Transverse colon (tissue), 4 donors: ENCODE measurements at regions not wholly inside any gene's neighbourhood (a gene's known extent, or its start where the extent isn't known, plus 50 kb on each side); places are given as distances from the start of the nearest gene placed in this dataset.

Experiments
- DNase-seq: peaks from one replicate; pipeline ENCODE4 v3.0.0-alpha.2; 2019
- H3K27ac ChIP-seq, 4 donors: fragments of 200-600 bp; sonication (generic); 2 replicates each; pipeline ENCODE4 v1.5.1; 2016 to 2018; ENCODE audit warnings: inconsistent platforms in 4 of 4
- H3K27me3 ChIP-seq: fragments of 200-600 bp; sonication (generic); 2 replicates; pipeline ENCODE4 v1.5.1; 2017; ENCODE audit warnings: inconsistent platforms
- H3K36me3 ChIP-seq, 4 donors: fragments of 200-600 bp; sonication (generic); 2 replicates each; pipeline ENCODE4 v1.5.1; 2017 to 2019; ENCODE audit warnings: inconsistent platforms in 4 of 4
- H3K4me1 ChIP-seq, 4 donors: fragments of 200-600 bp; sonication (generic); 2 replicates each; pipeline ENCODE4 v1.5.1; 2017 to 2020; ENCODE audit warnings: inconsistent platforms in 4 of 4
- H3K4me3 ChIP-seq, 4 donors: fragments of 200-600 bp; sonication (generic); 1 replicate in 1 of 4; 2 replicates in 3 of 4; pipeline versions ENCODE4 v1.5.1 to v1.6.1; 2017 to 2019; ENCODE audit warnings: inconsistent platforms in 4 of 4
- H3K9me3 ChIP-seq, 2 donors: fragments of 200-600 bp; sonication (generic); 2 replicates each; pipeline ENCODE4 v1.5.1; 2017 to 2019; ENCODE audit warnings: inconsistent platforms in 2 of 2
- EP300 ChIP-seq: sonication (generic); formaldehyde crosslinking; IDR thresholded peaks from one replicate; pipeline ENCODE4 v1.6.1; 2017; ENCODE audit warnings: antibody characterized with exemption, low read depth
- POLR2A ChIP-seq: fragments of 450-650 bp; IDR thresholded peaks from one replicate; pipeline ENCODE4 v1.6.1; 2016; ENCODE audit warnings: antibody characterized with exemption, mild to moderate bottlenecking, moderate library complexity
- POLR2AphosphoS5 ChIP-seq, 3 donors: sonication (generic); formaldehyde crosslinking; IDR thresholded peaks; one replicate each; pipeline ENCODE4 v1.6.1; 2016; ENCODE audit warnings: antibody characterized with exemption in 3 of 3
- WGBS, 2 donors: methylation state at CpG; one replicate each; pipeline ENCODE4 v1.1.5; 2018; ENCODE audit warnings: low coverage in 1 of 2; 5-methylcytosine and 5-hydroxymethylcytosine counted together
- in situ Hi-C, 4 donors: fragments of 200-750 bp; cut with MboI; loops; one replicate each; pipeline versions ENCODE4 v1.15.0 to v1.15.1; 2017; ENCODE audit warnings: low sequenced_read_pairs in 3 of 4, low pct_ligation_motif_present in 1 of 4, low pct_unique_long_range_greater_than_20kb in 1 of 4
- intact Hi-C: fragments of 100-400 bp; cut with DNase I; formaldehyde crosslinking; loops from one replicate; pipeline ENCODE4 v1.15.1; 2023; ENCODE audit warnings: low total_unique reads
- TF ChIP-seq, protein P1 (sequence below), 5 experiments: fragments of 200-600 bp in 3 of 5; fragments of 450-650 bp in 2 of 5; sonication (generic) in 3 of 5; IDR thresholded peaks; 1 replicate in 2 of 5; 2 replicates in 3 of 5; pipeline ENCODE4 v1.5.1; 2016 to 2017; ENCODE audit warnings: antibody characterized with exemption in 5 of 5, inconsistent platforms in 3 of 5, mild to moderate bottlenecking in 2 of 5, moderate library complexity in 1 of 5

DNA sequence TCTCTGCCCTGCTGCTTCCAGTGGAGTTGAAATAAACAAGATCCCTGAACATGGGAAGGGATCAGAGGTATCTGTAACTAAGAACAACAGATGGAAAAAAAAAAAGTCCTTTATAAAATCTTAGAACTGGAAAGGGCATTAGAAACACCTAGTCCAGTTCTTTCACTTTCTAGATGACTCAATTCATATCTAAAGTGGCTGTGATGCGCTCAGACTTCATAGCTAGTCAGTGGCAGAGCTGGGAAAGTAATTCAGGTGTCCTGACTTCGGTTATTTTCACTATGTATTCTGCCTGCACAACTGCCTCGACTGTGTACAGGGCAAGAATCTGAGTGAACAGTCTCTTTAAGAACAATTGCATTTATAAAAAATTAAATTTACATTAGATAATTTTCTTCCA is 151.8 kb upstream of the TMTC4 start:
- WGBS, 2 donors: 53 to 62% methylated on average over 3 of the region's 3 CpGs
- Histone ChIP-seq H3K4me1 (no peaks in the 10 kb centered on the region), H3K27ac (no peak overlapping the region), H3K9me3 (no peaks in the 10 kb centered on the region), H3K27me3 (no peaks in the 10 kb centered on the region), H3K36me3 (no peaks in the 10 kb centered on the region), H3K4me3 (no peak overlapping the region)
- intact Hi-C loops (loop anchor here (5.0 kb wide), 1 partner anchor 864 kb away; no protein-coding TSS in a partner anchor), in situ Hi-C loops (no loop called here)
- no peak for DNase-seq
- no peak for TF ChIP-seq POLR2A
- TF ChIP-seq EP300: no peak
- no peak for TF ChIP-seq POLR2AphosphoS5 (IDR thresholded peaks at IDR 0.05)
- TF ChIP-seq, protein P1, sequence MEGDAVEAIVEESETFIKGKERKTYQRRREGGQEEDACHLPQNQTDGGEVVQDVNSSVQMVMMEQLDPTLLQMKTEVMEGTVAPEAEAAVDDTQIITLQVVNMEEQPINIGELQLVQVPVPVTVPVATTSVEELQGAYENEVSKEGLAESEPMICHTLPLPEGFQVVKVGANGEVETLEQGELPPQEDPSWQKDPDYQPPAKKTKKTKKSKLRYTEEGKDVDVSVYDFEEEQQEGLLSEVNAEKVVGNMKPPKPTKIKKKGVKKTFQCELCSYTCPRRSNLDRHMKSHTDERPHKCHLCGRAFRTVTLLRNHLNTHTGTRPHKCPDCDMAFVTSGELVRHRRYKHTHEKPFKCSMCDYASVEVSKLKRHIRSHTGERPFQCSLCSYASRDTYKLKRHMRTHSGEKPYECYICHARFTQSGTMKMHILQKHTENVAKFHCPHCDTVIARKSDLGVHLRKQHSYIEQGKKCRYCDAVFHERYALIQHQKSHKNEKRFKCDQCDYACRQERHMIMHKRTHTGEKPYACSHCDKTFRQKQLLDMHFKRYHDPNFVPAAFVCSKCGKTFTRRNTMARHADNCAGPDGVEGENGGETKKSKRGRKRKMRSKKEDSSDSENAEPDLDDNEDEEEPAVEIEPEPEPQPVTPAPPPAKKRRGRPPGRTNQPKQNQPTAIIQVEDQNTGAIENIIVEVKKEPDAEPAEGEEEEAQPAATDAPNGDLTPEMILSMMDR (IDR thresholded peaks at IDR 0.05): no peak

DNA sequence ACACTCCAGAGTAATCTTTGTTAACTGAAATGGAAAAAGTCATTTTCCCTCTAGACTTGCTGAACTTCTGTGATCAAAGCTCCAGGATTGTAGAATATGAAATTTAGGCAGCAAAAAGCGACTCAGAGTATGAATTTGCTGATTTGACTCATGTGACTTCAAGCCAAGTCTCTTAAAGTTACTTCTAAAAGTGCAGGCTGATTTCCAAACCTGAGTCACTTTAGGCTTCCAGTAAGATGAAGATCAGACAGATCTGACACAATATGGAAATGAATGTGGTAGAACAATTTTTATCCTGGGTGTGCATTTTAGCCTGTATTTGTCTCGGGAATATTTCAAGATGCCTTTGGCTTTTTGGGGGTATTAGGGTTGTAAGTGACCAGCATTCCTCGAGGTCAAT is 151.0 kb upstream of the TMTC4 start:
- intact Hi-C loops: loop anchor here (5.0 kb wide), 1 partner anchor 863 kb away; no protein-coding TSS in a partner anchor
- 52 to 64% methylated on average over 3 of the region's 3 CpGs for WGBS, 2 donors
- in situ Hi-C loops: no loop called here

DNA sequence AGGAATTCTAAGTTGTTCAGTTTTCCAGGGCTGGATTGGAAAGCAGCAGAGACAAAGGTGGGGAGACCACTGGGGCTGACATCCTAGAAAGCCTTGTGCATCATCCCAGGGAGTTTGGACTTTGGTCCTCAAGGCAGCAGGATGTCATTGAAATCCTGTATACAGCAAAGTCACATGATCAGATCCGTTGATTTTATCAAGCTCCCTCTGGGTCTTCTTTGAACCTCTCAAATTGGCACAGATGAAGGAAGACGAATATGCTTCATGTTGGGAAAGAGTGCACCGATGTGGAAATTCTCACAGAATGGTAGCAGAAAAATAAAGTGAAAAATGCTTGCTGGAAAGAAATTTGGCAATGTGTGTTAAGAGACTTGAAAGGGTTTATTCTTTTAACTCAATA is 149.8 kb upstream of the TMTC4 start:
- in situ Hi-C loops: no loop called here
- intact Hi-C loops: no loop called here
- no peak overlapping the region for H3K27ac ChIP-seq
- no peaks in the 10 kb centered on the region for H3K4me1 ChIP-seq
- TF ChIP-seq, protein P1 (IDR thresholded peaks at IDR 0.05): no peak
- TF ChIP-seq EP300: no peak
- no peaks in the 10 kb centered on the region for H3K9me3 ChIP-seq
- H3K27me3 ChIP-seq: no peaks in the 10 kb centered on the region
- no peaks in the 10 kb centered on the region for H3K36me3 ChIP-seq
- WGBS, 2 donors: 43 to 53% methylated on average over 2 to 3 of the region's 3 CpGs
- DNase-seq: no peak
- H3K4me3 ChIP-seq: no peak overlapping the region

More for the DNA sequence above, 151.0 kb upstream of the TMTC4 start:
- Histone ChIP-seq H3K27me3 (no peaks in the 10 kb centered on the region), H3K4me1 (no peaks in the 10 kb centered on the region), H3K4me3 (no peak overlapping the region), H3K36me3 (no peaks in the 10 kb centered on the region), H3K9me3 (no peaks in the 10 kb centered on the region), H3K27ac (no peak overlapping the region)
- no peak for DNase-seq
- TF ChIP-seq EP300 (no peak), POLR2AphosphoS5 (IDR thresholded peaks at IDR 0.05) (no peak), POLR2A (no peak)
- TF ChIP-seq, protein P1 (IDR thresholded peaks at IDR 0.05): no peak

DNA sequence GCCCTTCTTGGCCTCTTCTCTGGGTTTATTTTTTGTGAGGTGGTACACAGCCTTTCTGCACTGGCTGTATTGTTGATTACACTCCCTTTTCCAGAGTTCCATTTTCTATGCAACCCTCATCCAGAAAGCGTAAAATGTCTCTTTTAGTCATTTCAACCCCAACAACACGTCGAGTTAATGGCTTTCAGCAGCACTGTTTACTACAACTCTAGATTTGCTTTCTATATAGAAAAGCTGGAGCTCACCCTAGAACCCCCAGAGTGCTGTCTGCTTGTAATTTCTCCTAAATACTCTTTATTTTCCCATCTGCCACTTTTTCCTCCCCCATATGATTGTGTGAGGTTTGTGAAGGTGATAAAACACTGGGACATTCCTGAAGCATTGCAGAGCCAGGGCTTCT is 148.9 kb upstream of the TMTC4 start:
- H3K9me3 ChIP-seq: no peaks in the 10 kb centered on the region
- H3K4me3 ChIP-seq: no peak overlapping the region
- intact Hi-C loops (no loop called here), in situ Hi-C loops (no loop called here)
- no peak for DNase-seq
- 34 to 78% methylated on average over 3 of the region's 3 CpGs for WGBS, 2 donors
- H3K27me3 ChIP-seq: no peaks in the 10 kb centered on the region
- no peaks in the 10 kb centered on the region for H3K4me1 ChIP-seq
- H3K27ac ChIP-seq: no peak overlapping the region
- TF ChIP-seq, protein P1 (IDR thresholded peaks at IDR 0.05): no peak
- no peak for TF ChIP-seq POLR2AphosphoS5 (IDR thresholded peaks at IDR 0.05)
- no peak for TF ChIP-seq EP300
- no peak for TF ChIP-seq POLR2A
- no peaks in the 10 kb centered on the region for H3K36me3 ChIP-seq
